GM12878 (cell line): ENCODE measurements at regions not wholly inside any gene's neighbourhood (a gene's known extent, or its start where the extent isn't known, plus 50 kb on each side); places are given as distances from the start of the nearest gene placed in this dataset.

Source experiments
- CHD1 ChIP-seq: IDR thresholded peaks from 2 replicates; pipeline ENCODE4 v1.6.1; 2012; ENCODE audit warnings: low read depth, low read length, improper control_type of control experiment
- CTCF ChIP-seq, 3 experiments: IDR thresholded peaks in 2 of 3; conservative IDR thresholded peaks in 1 of 3; 2 replicates each; pipeline ENCODE4 v1.5.1; 2011; ENCODE audit warnings: low read depth in 3 of 3, low read length in 3 of 3, mild to moderate bottlenecking in 3 of 3, control low read depth in 2 of 3, moderate library complexity in 2 of 3, inconsistent platforms in 1 of 3, mixed read lengths in 1 of 3; ENCODE audit not compliant: control insufficient read depth in 2 of 3, insufficient read depth in 1 of 3; ENCODE audit errors: extremely low read depth in 1 of 3
- DPF2 ChIP-seq: fragments of 450-650 bp; IDR thresholded peaks from 2 replicates; pipeline ENCODE4 v1.6.1; 2017; ENCODE audit warnings: mild to moderate bottlenecking
- EZH2 ChIP-seq: IDR thresholded peaks from 2 replicates; pipeline ENCODE4 v1.6.1; 2012; ENCODE audit warnings: low read depth, mild to moderate bottlenecking, control low read depth, inconsistent platforms, low read length, borderline replicate concordance; ENCODE audit not compliant: control insufficient read depth
- FOXK2 ChIP-seq: fragments of 450-650 bp; IDR thresholded peaks from 2 replicates; pipeline ENCODE4 v1.6.1; 2017; ENCODE audit warnings: mild to moderate bottlenecking, moderate library complexity
- GABPA ChIP-seq: IDR thresholded peaks from 2 replicates; pipeline ENCODE4 v1.6.1; 2014; ENCODE audit warnings: antibody characterized with exemption, low read depth, mild to moderate bottlenecking, inconsistent platforms
- HSF1 ChIP-seq: fragments of 150-350 bp; IDR thresholded peaks from 2 replicates; pipeline ENCODE4 v1.6.1; 2014; ENCODE audit warnings: mild to moderate bottlenecking, low read depth, low read length
- IKZF1 ChIP-seq: fragments of 450-650 bp; conservative IDR thresholded peaks from 2 replicates; pipeline ENCODE4 v1.6.1; 2017; ENCODE audit warnings: antibody characterized with exemption, mild to moderate bottlenecking
- IRF4 ChIP-seq: IDR thresholded peaks from 2 replicates; pipeline ENCODE4 v1.6.1; 2011; ENCODE audit warnings: low read depth, low read length
- JUND ChIP-seq: IDR thresholded peaks from 2 replicates; pipeline ENCODE4 v1.6.1; 2012; ENCODE audit warnings: low read depth, mild to moderate bottlenecking, low read length, improper control_type of control experiment, moderate library complexity
- PBX3 ChIP-seq: IDR thresholded peaks from 2 replicates; pipeline ENCODE4 v1.6.1; 2011; ENCODE audit warnings: mild to moderate bottlenecking, low read depth, low read length, moderate library complexity; ENCODE audit not compliant: insufficient replicate concordance
- RBBP5 ChIP-seq: fragments of 200-600 bp; sonication (generic); conservative IDR thresholded peaks from 2 replicates; pipeline ENCODE4 v1.6.1; 2016
- USF1 ChIP-seq: IDR thresholded peaks from 2 replicates; pipeline ENCODE4 v1.6.1; 2011; ENCODE audit warnings: borderline replicate concordance, low read depth, mild to moderate bottlenecking, moderate library complexity, mixed read lengths, low read length; ENCODE audit not compliant: insufficient read depth; ENCODE audit errors: extremely low read length
- ZNF687 ChIP-seq: fragments of 450-650 bp; IDR thresholded peaks from 2 replicates; pipeline ENCODE4 v1.6.1; 2017; ENCODE audit warnings: mild to moderate bottlenecking, moderate library complexity
- TF ChIP-seq, protein P1 (sequence below): fragments of 450-650 bp; IDR thresholded peaks from 2 replicates; pipeline ENCODE4 v1.6.1; 2016; ENCODE audit warnings: mild to moderate bottlenecking
- TF ChIP-seq, protein P2 (sequence below): IDR thresholded peaks from 2 replicates; pipeline ENCODE4 v1.6.1; 2011; ENCODE audit warnings: low read depth, mild to moderate bottlenecking, low read length, moderate library complexity, borderline replicate concordance; ENCODE audit errors: extremely low read depth

DNA sequence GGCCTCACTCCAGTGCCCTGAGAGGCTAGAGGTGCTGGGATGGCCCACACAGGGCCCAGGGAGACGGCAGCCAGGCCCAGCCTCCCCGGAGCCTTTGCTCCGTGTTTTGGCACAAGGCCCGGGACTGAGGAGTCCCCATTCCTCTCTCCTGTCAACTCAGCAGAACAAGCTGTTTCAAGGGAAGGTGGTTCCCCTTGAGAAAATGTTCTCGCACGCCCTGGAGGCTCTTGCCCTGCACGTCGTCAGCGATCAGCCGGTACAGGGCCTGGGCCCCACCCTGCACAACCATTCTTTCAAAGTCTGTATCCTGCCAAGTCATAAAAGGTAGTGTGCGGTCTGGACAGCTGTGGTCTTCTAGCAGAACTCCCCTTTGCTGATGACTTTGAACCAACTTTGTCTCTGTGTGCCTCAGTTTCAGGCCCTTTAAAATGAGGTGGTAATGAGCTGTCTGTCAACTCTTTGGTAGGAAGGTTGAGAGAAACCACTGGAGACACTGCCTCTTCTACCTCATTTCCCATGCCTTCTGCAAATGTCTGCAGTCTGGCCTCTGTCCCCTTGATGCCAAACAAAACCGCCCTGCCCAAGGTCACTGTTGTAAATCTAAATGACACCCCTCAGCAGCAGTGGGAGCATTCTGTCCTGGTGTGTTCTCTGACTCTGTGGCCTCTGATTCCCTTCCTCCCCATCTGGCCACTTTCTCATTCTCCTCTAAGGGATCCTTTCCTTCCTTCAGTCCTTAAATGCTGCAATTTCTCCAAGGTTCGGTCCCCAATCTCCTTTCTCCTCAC is 138.6 kb upstream of the JUN start (continued):
- TF ChIP-seq PBX3 (peak; percentile 63), CHD1 (no peak), RBBP5 (no peak), EZH2 (no peak), DPF2 (no peak), HSF1 (no peak), CTCF (IDR thresholded peaks at IDR 0.05 in 2 of 3, conservative IDR thresholded peaks at IDR 0.05 in 1 of 3; ENCODE audit: control insufficient read depth in 2 of 3, extremely low read depth in 1 of 3, insufficient read depth in 1 of 3, low read depth in 3 of 3, low read length in 3 of 3) (no peak), GABPA (no peak), IRF4 (no peak), IKZF1 (0 out of 2 replicates have a peak, but pooled peaks have one; percentile 19), FOXK2 (no peak), ZNF687 (peak; percentile 33; the same call in 1 of the 2 replicates), JUND (no peak), USF1 (no peak)
- TF ChIP-seq, protein P1, sequence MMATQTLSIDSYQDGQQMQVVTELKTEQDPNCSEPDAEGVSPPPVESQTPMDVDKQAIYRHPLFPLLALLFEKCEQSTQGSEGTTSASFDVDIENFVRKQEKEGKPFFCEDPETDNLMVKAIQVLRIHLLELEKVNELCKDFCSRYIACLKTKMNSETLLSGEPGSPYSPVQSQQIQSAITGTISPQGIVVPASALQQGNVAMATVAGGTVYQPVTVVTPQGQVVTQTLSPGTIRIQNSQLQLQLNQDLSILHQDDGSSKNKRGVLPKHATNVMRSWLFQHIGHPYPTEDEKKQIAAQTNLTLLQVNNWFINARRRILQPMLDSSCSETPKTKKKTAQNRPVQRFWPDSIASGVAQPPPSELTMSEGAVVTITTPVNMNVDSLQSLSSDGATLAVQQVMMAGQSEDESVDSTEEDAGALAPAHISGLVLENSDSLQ, result peak; percentile 87
- TF ChIP-seq, protein P2, sequence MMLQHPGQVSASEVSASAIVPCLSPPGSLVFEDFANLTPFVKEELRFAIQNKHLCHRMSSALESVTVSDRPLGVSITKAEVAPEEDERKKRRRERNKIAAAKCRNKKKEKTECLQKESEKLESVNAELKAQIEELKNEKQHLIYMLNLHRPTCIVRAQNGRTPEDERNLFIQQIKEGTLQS, result no peak
